H1 (cell line): ENCODE measurements at regions not wholly inside any gene's neighbourhood (a gene's known extent, or its start where the extent isn't known, plus 50 kb on each side); places are given as distances from the start of the nearest gene placed in this dataset.

Experiments used
- CTCF ChIA-PET: fragments of 300-600 bp; sonication (Branson Sonifier 250); formaldehyde crosslinking; loops from one replicate; lab custom pipeline; 2021; ENCODE audit not compliant: partially characterized antibody; lab: Charles Lee
- POLR2A ChIA-PET: fragments of 300-600 bp; sonication (Branson Sonifier 250); formaldehyde crosslinking; loops from one replicate; lab custom pipeline; 2021; ENCODE audit warnings: inconsistent platforms; ENCODE audit not compliant: partially characterized antibody; lab: Charles Lee
- DNase-seq, 2 experiments: peaks; one replicate each; pipeline versions ENCODE4 v3.0.0 to v3.0.0-alpha.2; 2010 to 2022; ENCODE audit warnings: low spot score in 2 of 2, low read depth in 1 of 2, mixed read lengths in 1 of 2
- FAIRE-seq: peaks from 2 replicates; lab custom pipeline; 2011; peaks lifted over from hg19 to GRCh38; lab: Jason Lieb, UNC
- H2AFZ ChIP-seq: 2 replicates; pipeline ENCODE4 v1.8.1; 2012; ENCODE audit warnings: low read length, inconsistent platforms
- H2AK5ac ChIP-seq: 2 replicates; pipeline ENCODE4 v1.6.1; 2013; ENCODE audit warnings: low read depth, low read length
- H2BK120ac ChIP-seq: replicated peaks from 2 replicates; pipeline ENCODE3; 2013; ENCODE audit warnings: low read depth, low read length, inconsistent platforms
- H2BK12ac ChIP-seq: 2 replicates; pipeline ENCODE4 v1.6.1; 2013; ENCODE audit warnings: low read depth, low read length
- H2BK15ac ChIP-seq: 2 replicates; pipeline ENCODE4 v1.6.1; 2013; ENCODE audit warnings: low read length
- H2BK20ac ChIP-seq: 2 replicates; pipeline ENCODE4 v1.6.1; 2013; ENCODE audit warnings: low read length
- H2BK5ac ChIP-seq: 2 replicates; pipeline ENCODE4 v1.6.1; 2013; ENCODE audit warnings: low read depth, low read length
- H3K14ac ChIP-seq: 2 replicates; pipeline ENCODE4 v1.6.1; 2013; ENCODE audit warnings: inconsistent platforms; ENCODE audit not compliant: insufficient read length
- H3K18ac ChIP-seq: 2 replicates; pipeline ENCODE4 v1.6.1; 2013; ENCODE audit warnings: low read length; ENCODE audit errors: extremely low read depth
- H3K23ac ChIP-seq: 2 replicates; pipeline ENCODE4 v1.6.1; 2013; ENCODE audit warnings: inconsistent platforms; ENCODE audit not compliant: insufficient read length
- H3K23me2 ChIP-seq: 2 replicates; pipeline ENCODE4 v1.6.1; 2013; ENCODE audit warnings: low read depth, low read length
- H3K27ac ChIP-seq: 2 replicates; pipeline ENCODE4 v1.6.1; 2011; ENCODE audit warnings: low read depth, low read length, inconsistent platforms
- H3K27me3 ChIP-seq, 4 experiments: replicated peaks in 1 of 4; 1 replicate in 1 of 4; 2 replicates in 3 of 4; pipeline versions ENCODE4 v1.6.1 to v1.8.1; 2011 to 2013; ENCODE audit warnings: low read length in 3 of 4, mild to moderate bottlenecking in 3 of 4, inconsistent platforms in 2 of 4, mixed read lengths in 2 of 4, moderate library complexity in 1 of 4; ENCODE audit not compliant: control insufficient read depth in 3 of 4, insufficient read depth in 3 of 4; ENCODE audit errors: extremely low read depth in 1 of 4
- H3K36me3 ChIP-seq, 4 experiments: 2 replicates each; pipeline versions ENCODE4 v1.6.1 to v1.8.1; 2011 to 2013; ENCODE audit warnings: mild to moderate bottlenecking in 4 of 4, low read length in 3 of 4, moderate library complexity in 2 of 4, control low read depth in 1 of 4, inconsistent platforms in 1 of 4; ENCODE audit not compliant: insufficient read depth in 4 of 4, control insufficient read depth in 2 of 4
- H3K4ac ChIP-seq: replicated peaks from 2 replicates; pipeline ENCODE3; 2013; ENCODE audit warnings: low read length, low read depth, mixed read lengths, inconsistent platforms; ENCODE audit not compliant: insufficient read length
- H3K4me1 ChIP-seq, 4 experiments: replicated peaks in 1 of 4; 1 replicate in 1 of 4; 2 replicates in 3 of 4; pipeline versions ENCODE4 v1.6.1 to v1.8.1; 2011 to 2013; ENCODE audit warnings: low read length in 3 of 4, inconsistent platforms in 2 of 4, mixed read lengths in 1 of 4; ENCODE audit not compliant: insufficient read depth in 4 of 4, control insufficient read depth in 3 of 4
- H3K4me2 ChIP-seq, 2 experiments: 2 replicates each; pipeline versions ENCODE4 v1.6.1 to v1.8.1; 2011 to 2013; ENCODE audit warnings: low read depth in 2 of 2, low read length in 2 of 2, control low read depth in 1 of 2, inconsistent platforms in 1 of 2, mild to moderate bottlenecking in 1 of 2; ENCODE audit not compliant: insufficient read depth in 1 of 2
- H3K4me3 ChIP-seq, 4 experiments: fragments of 200-600, 300-600 bp in 1 of 4; sonication (generic), shearing (Covaris generic), sonication (Bioruptor Twin) in 1 of 4; 2 replicates each; pipeline versions ENCODE4 v1.5.1 to v1.8.1; 2011 to 2016; ENCODE audit warnings: low read length in 4 of 4, low read depth in 3 of 4, control low read depth in 2 of 4, inconsistent platforms in 2 of 4, mild to moderate bottlenecking in 2 of 4, mixed read lengths in 1 of 4, moderate library complexity in 1 of 4; ENCODE audit not compliant: insufficient read depth in 2 of 4; ENCODE audit errors: extremely low read depth in 1 of 4
- H3K56ac ChIP-seq: replicated peaks from 2 replicates; pipeline ENCODE3; 2013; ENCODE audit warnings: low read depth, mild to moderate bottlenecking, mixed read lengths, low read length, inconsistent platforms; ENCODE audit not compliant: insufficient read length
- H3K79me1 ChIP-seq: 2 replicates; pipeline ENCODE4 v1.6.1; 2013; ENCODE audit warnings: low read depth, low read length, control low read depth
- H3K79me2 ChIP-seq, 2 experiments: 2 replicates each; pipeline versions ENCODE4 v1.6.1 to v1.8.1; 2012 to 2013; ENCODE audit warnings: low read length in 2 of 2, mild to moderate bottlenecking in 2 of 2, inconsistent platforms in 1 of 2; ENCODE audit not compliant: insufficient read depth in 2 of 2, control insufficient read depth in 1 of 2
- H3K9ac ChIP-seq, 4 experiments: replicated peaks in 1 of 4; 1 replicate in 1 of 4; 2 replicates in 3 of 4; pipeline versions ENCODE4 v1.6.1 to v1.8.1; 2011 to 2013; ENCODE audit warnings: low read depth in 3 of 4, low read length in 3 of 4, control low read depth in 2 of 4, mild to moderate bottlenecking in 2 of 4, moderate library complexity in 2 of 4, inconsistent platforms in 1 of 4; ENCODE audit errors: extremely low read depth in 1 of 4
- H3K9me3 ChIP-seq, 2 experiments: 2 replicates each; pipeline versions ENCODE4 v1.6.1 to v1.8.1; 2012 to 2013; ENCODE audit warnings: mild to moderate bottlenecking in 2 of 2, moderate library complexity in 2 of 2, control low read depth in 1 of 2, inconsistent platforms in 1 of 2, low read depth in 1 of 2, low read length in 1 of 2, mixed read lengths in 1 of 2; ENCODE audit not compliant: insufficient read depth in 2 of 2
- H4K20me1 ChIP-seq, 2 experiments: replicated peaks in 1 of 2; 2 replicates each; pipeline versions ENCODE3 to v1.8.1; 2011 to 2013; ENCODE audit warnings: inconsistent platforms in 2 of 2, low read length in 2 of 2, mild to moderate bottlenecking in 1 of 2; ENCODE audit not compliant: insufficient read depth in 2 of 2, control insufficient read depth in 1 of 2
- H4K5ac ChIP-seq: 2 replicates; pipeline ENCODE4 v1.6.1; 2013; ENCODE audit warnings: low read length, low read depth, mixed read lengths, inconsistent platforms; ENCODE audit not compliant: insufficient read length
- H4K8ac ChIP-seq: 2 replicates; pipeline ENCODE4 v1.8.0; 2013; ENCODE audit warnings: mild to moderate bottlenecking, moderate library complexity, low read length, inconsistent platforms; ENCODE audit not compliant: insufficient read depth; ENCODE audit errors: extremely low read depth
- H4K91ac ChIP-seq: replicated peaks from 2 replicates; pipeline ENCODE3; 2013; ENCODE audit warnings: low read length, mixed read lengths, inconsistent platforms; ENCODE audit not compliant: insufficient read length
- BRCA1 ChIP-seq: IDR thresholded peaks from 2 replicates; pipeline ENCODE4 v1.6.1; 2012; ENCODE audit warnings: low read depth, low read length, improper control_type of control experiment
- CBX5 ChIP-seq: fragments of 300-800, 300-1000 bp; sonication (generic); IDR thresholded peaks from 2 replicates; pipeline ENCODE4 v1.7.1; 2016; ENCODE audit warnings: antibody characterized with exemption, low read length, low read depth
- CEBPB ChIP-seq: IDR thresholded peaks from 2 replicates; pipeline ENCODE4 v1.6.1; 2012; ENCODE audit warnings: low read depth, low read length
- CTBP2 ChIP-seq: IDR thresholded peaks from 2 replicates; pipeline ENCODE4 v1.7.0; 2011; ENCODE audit warnings: borderline replicate concordance, mild to moderate bottlenecking, moderate library complexity, mixed read lengths, low read length; ENCODE audit not compliant: insufficient read depth, insufficient read length
- E2F6 ChIP-seq: IDR thresholded peaks from 2 replicates; pipeline ENCODE4 v1.6.1; 2012; ENCODE audit warnings: inconsistent platforms
- EGR1 ChIP-seq: IDR thresholded peaks from 2 replicates; pipeline ENCODE4 v1.6.1; 2011; ENCODE audit warnings: low read depth, low read length, borderline replicate concordance
- EZH2 ChIP-seq: fragments of 200-600 bp; sonication (generic); IDR thresholded peaks from 2 replicates; pipeline ENCODE4 v1.7.1; 2012; ENCODE audit warnings: low read depth, mild to moderate bottlenecking, moderate library complexity, low read length, inconsistent platforms; ENCODE audit not compliant: severe bottlenecking
- HDAC2 ChIP-seq, 2 experiments: fragments of 300-600 bp in 1 of 2; sonication (generic) in 1 of 2; IDR thresholded peaks; 2 replicates each; pipeline ENCODE4 v1.6.1; 2011 to 2012; ENCODE audit warnings: low read depth in 2 of 2, low read length in 2 of 2, mild to moderate bottlenecking in 2 of 2, moderate library complexity in 2 of 2, borderline replicate concordance in 1 of 2, inconsistent platforms in 1 of 2
- PHF8 ChIP-seq: fragments of 200-600 bp; sonication (generic); conservative IDR thresholded peaks from 2 replicates; pipeline ENCODE4 v1.7.1; 2012; ENCODE audit warnings: low read depth, mild to moderate bottlenecking, inconsistent platforms, low read length, moderate library complexity
- POLR2A ChIP-seq, 2 experiments: IDR thresholded peaks; 1 replicate in 1 of 2; 2 replicates in 1 of 2; pipeline ENCODE4 v1.6.1; 2011; ENCODE audit warnings: low read depth in 2 of 2, low read length in 2 of 2, mild to moderate bottlenecking in 2 of 2; ENCODE audit errors: control extremely low read depth in 1 of 2
- POLR2AphosphoS5 ChIP-seq: IDR thresholded peaks from 2 replicates; pipeline ENCODE4 v1.6.1; 2011; ENCODE audit warnings: low read depth, low read length
- RBBP5 ChIP-seq: IDR thresholded peaks from 2 replicates; pipeline ENCODE4 v1.7.1; 2012; ENCODE audit warnings: low read depth, mild to moderate bottlenecking, inconsistent platforms, low read length, moderate library complexity, borderline replicate concordance
- RFX5 ChIP-seq: IDR thresholded peaks from 2 replicates; pipeline ENCODE4 v1.6.1; 2011; ENCODE audit warnings: low read depth, low read length, improper control_type of control experiment, borderline replicate concordance
- RNF2 ChIP-seq: fragments of 200-900, 300-1000 bp; sonication (generic); IDR thresholded peaks from 2 replicates; pipeline ENCODE4 v1.7.1; 2016; ENCODE audit warnings: borderline replicate concordance, low read depth, mild to moderate bottlenecking, antibody characterized with exemption, low read length; ENCODE audit not compliant: poor library complexity, severe bottlenecking; ENCODE audit errors: missing control alignments
- YY1 ChIP-seq: IDR thresholded peaks from 2 replicates; pipeline ENCODE4 v1.6.1; 2011; ENCODE audit warnings: low read depth, mild to moderate bottlenecking, low read length
- WGBS, 2 experiments: shearing (Covaris generic) in 1 of 2; methylation state at CpG; one replicate each; pipeline versions ENCODE4 v1.1.6 to v1.1.7; 2013 to 2015; ENCODE audit warnings: low lambda C conversion rate in 2 of 2, mixed read lengths in 2 of 2, inconsistent platforms in 1 of 2, low coverage in 1 of 2, missing lambda C conversion rate in 1 of 2; ENCODE audit not compliant: insufficient replicate concordance in 2 of 2, insufficient coverage in 1 of 2, insufficient read length in 1 of 2; ENCODE audit errors: extremely low coverage in 1 of 2, missing lambda C conversion rate in 1 of 2; 5-methylcytosine and 5-hydroxymethylcytosine counted together

- Histone ChIP-seq H3K23ac (no peak overlapping the region), H3K4me3 (no peak overlapping the region), H4K91ac (no peak overlapping the region), H3K79me2 (no peaks in the 10 kb centered on the region), H2AFZ (no peak overlapping the region), H2BK15ac (no peak overlapping the region), H3K36me3 (no peaks in the 10 kb centered on the region), H2BK20ac (no peak overlapping the region), H3K4ac (no peak overlapping the region), H3K18ac (no peak overlapping the region), H2BK12ac (no peak overlapping the region), H3K23me2 (no peaks in the 10 kb centered on the region), H4K20me1 (no peaks in the 10 kb centered on the region), H3K56ac (no peak overlapping the region), H3K9ac (no peak overlapping the region), H3K27ac (no peak overlapping the region), H4K8ac (no peak overlapping the region), H2BK120ac (no peak overlapping the region), H3K4me2 (no peak overlapping the region), H3K14ac (no peak overlapping the region), H3K4me1 (no peaks in the 10 kb centered on the region), H2BK5ac (no peak overlapping the region), H3K27me3 (no peaks in the 10 kb centered on the region), H4K5ac (no peak overlapping the region), H2AK5ac (no peak overlapping the region), H3K79me1 (no peaks in the 10 kb centered on the region), H3K9me3 (0 out of 4 replicates have a peak, but pooled peaks cover 0 to 2% of the 10 kb centered on the region in 2 experiments)
- ChIA-PET POLR2A (no interaction called here), CTCF (no interaction called here)
- FAIRE-seq (no peak), DNase-seq (no peak)
- whole genome bisulfite sequencing, 2 experiments: 77% methylated on average over 2 of the region's 2 CpGs; no CpG with 5 or more reads in 1 of the 2 experiments
- TF ChIP-seq CTBP2 (no peak), POLR2A (IDR thresholded peaks at IDR 0.05; ENCODE audit: control extremely low read depth in 1 of 2, low read depth in 2 of 2, low read length in 2 of 2) (no peak), HDAC2 (IDR thresholded peaks at IDR 0.05; ENCODE audit: borderline replicate concordance in 1 of 2, low read depth in 2 of 2, low read length in 2 of 2) (no peak), EZH2 (no peak), PHF8 (no peak), BRCA1 (no peak), E2F6 (no peak), RFX5 (no peak), CBX5 (no peak), RBBP5 (no peak), RNF2 (no peak), CEBPB (no peak), YY1 (no peak), EGR1 (no peak), POLR2AphosphoS5 (no peak)
Observed at GRCh38 chr21:32207406-32207716, 71.5 kb downstream of the MIS18A start.
